BJ (cell line): ENCODE measurements at regions not wholly inside any gene's neighbourhood (a gene's known extent, or its start where the extent isn't known, plus 50 kb on each side); places are given as distances from the start of the nearest gene placed in this dataset.

Source experiments
- CTCF ChIA-PET: fragments of 350-600 bp; formaldehyde crosslinking; extraction: SDS; loops from one replicate; lab custom pipeline; 2021; ENCODE audit warnings: antibody characterized with exemption, inconsistent platforms; lab: Yijun Ruan, JAX
- POLR2A ChIA-PET: fragments of 300-600 bp; sonication (Branson Sonifier 250); formaldehyde crosslinking; extraction: SDS; loops from one replicate; lab custom pipeline; 2021; ENCODE audit warnings: antibody characterized with exemption; lab: Charles Lee
- DNase-seq: peaks from one replicate; pipeline ENCODE4 v3.0.0-alpha.2; 2011; ENCODE audit warnings: low read depth
- H3K27me3 ChIP-seq: 2 replicates; pipeline ENCODE4 v1.6.0; 2011; ENCODE audit warnings: low read length; ENCODE audit not compliant: control insufficient read depth, insufficient read depth
- H3K36me3 ChIP-seq: 2 replicates; pipeline ENCODE4 v1.5.1; 2011; ENCODE audit warnings: low read length; ENCODE audit not compliant: control insufficient read depth, insufficient read depth
- H3K4me3 ChIP-seq: 2 replicates; pipeline ENCODE4 v1.5.1; 2011; ENCODE audit warnings: low read depth, mild to moderate bottlenecking, control low read depth, low read length
- TF ChIP-seq, protein P1 (sequence below): IDR thresholded peaks from 2 replicates; pipeline ENCODE4 v1.5.1; 2011; ENCODE audit warnings: low read depth, mild to moderate bottlenecking, control low read depth, inconsistent platforms, low read length, moderate library complexity; ENCODE audit not compliant: insufficient read depth

DNA sequence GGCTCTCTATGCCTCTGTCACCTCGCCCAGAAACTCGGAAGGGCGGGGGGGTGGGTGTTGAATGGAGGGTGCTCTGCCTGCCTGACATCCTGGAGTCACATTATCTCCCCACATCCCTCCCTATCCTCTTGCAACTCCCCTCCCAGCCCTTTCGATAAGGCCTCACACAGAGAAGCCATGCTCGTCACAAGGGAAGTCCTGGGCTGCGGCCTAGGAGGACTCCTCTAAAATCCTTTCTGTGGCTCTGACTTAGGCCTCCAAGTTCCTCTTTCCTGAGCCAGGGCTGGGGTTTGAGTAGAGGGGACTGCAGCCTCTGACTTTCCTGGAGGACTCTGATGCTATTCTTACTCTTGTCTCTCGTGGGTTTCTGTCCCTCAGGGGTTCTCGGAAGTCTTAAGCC, 75.0 kb upstream of the PKDCC start:
- Histone ChIP-seq H3K36me3 (no peaks in the 10 kb centered on the region), H3K4me3 (no peak overlapping the region), H3K27me3 (peaks cover 10% of the 10 kb centered on the region)
- ChIA-PET CTCF (no interaction called here), POLR2A (no interaction called here)
- no peak for DNase-seq
- TF ChIP-seq, protein P1, sequence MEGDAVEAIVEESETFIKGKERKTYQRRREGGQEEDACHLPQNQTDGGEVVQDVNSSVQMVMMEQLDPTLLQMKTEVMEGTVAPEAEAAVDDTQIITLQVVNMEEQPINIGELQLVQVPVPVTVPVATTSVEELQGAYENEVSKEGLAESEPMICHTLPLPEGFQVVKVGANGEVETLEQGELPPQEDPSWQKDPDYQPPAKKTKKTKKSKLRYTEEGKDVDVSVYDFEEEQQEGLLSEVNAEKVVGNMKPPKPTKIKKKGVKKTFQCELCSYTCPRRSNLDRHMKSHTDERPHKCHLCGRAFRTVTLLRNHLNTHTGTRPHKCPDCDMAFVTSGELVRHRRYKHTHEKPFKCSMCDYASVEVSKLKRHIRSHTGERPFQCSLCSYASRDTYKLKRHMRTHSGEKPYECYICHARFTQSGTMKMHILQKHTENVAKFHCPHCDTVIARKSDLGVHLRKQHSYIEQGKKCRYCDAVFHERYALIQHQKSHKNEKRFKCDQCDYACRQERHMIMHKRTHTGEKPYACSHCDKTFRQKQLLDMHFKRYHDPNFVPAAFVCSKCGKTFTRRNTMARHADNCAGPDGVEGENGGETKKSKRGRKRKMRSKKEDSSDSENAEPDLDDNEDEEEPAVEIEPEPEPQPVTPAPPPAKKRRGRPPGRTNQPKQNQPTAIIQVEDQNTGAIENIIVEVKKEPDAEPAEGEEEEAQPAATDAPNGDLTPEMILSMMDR, result no peak

DNA sequence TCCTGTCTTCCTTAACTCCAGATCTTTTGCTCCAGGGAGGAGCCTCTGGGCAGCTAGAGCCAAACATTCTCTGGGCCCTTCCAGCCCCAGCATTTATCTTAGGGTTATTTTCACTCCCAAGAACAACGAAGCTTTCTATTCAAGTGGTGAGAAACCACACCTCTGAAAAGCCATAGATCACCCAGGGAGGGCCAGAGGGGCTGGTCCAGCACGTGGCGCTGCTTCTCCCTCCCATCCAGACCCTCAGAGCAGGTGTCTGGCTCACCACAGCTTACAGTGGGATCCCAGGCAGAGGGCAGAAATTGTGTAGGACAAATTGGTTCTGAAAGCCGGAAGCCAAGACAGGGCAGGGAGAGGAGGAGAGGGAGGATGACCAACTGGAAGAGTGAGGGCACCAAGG, 74.0 kb upstream of the PKDCC start:
- TF ChIP-seq, protein P1, result no peak
- Histone ChIP-seq H3K4me3 (no peak overlapping the region), H3K36me3 (no peaks in the 10 kb centered on the region), H3K27me3 (peaks cover 6% of the 10 kb centered on the region)
- POLR2A ChIA-PET, result interaction anchor here (0.6 kb wide), 1 partner anchor 33 kb away, joined by 3 read pairs; no protein-coding TSS in a partner anchor
- DNase-seq, result no peak
- CTCF ChIA-PET, result no interaction called here

DNA sequence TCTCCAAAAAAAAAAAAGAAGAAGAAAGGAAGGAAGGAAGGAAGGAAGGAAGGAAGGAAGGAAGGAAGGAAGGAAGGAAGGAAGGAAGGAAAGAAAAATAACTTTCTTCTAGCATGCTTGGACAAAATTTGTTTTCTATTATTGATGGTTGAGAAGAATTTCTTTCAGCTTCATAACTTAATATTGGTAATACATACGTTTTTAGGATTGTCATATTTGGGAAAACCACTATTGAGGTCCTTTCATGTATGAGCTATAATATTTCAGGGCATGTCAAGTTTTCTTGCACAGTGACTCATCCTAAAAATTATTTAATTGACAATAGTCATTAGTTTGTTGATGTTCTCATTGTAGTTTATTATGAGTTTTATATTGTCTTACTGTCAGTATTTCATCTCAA, 66.4 kb upstream of the PKDCC start:
- POLR2A ChIA-PET, result no interaction called here

DNA sequence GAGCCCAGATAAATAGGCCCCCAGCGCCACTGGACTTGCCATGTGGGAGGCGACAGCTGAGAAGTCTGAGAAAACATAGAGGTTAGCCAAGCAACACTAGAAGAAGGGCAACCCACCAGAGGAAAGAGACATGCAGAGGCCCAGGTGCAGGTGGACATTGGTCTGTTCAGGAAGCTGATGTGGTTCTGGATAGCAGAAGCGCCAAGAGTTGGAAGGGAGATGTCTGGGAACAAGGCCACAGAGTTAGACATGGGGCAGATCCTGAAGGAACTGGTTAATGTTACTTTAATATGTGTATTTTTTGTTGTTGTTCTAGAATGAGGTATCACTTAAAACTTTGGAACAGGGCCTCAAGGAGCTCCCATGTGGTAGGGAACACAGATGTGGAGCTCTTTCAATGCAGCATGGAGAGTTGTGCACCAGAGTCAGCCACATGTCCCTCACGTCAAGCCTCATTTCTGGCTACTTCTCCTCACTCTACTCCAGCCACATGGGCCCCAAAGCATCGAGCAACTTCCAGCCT, 62.2 kb upstream of the PKDCC start:
- TF ChIP-seq, protein P1, result no peak
- CTCF ChIA-PET, result no interaction called here
- no peak for DNase-seq
- Histone ChIP-seq H3K27me3 (peaks cover 6% of the 10 kb centered on the region), H3K36me3 (no peaks in the 10 kb centered on the region), H3K4me3 (no peak overlapping the region)
- POLR2A ChIA-PET, result no interaction called here

More for the DNA sequence above, 66.4 kb upstream of the PKDCC start:
- CTCF ChIA-PET, result interaction anchor here (1.0 to 1.2 kb wide), 2 partner anchors 11 to 12 kb away, joined by 4 to 9 read pairs; no protein-coding TSS in a partner anchor
- H3K27me3 ChIP-seq, result no peaks in the 10 kb centered on the region; the same call in 1 of the 2 replicates
- H3K4me3 ChIP-seq, result no peak overlapping the region
- no peaks in the 10 kb centered on the region for H3K36me3 ChIP-seq
- TF ChIP-seq, protein P1, result no peak
- no peak for DNase-seq

DNA sequence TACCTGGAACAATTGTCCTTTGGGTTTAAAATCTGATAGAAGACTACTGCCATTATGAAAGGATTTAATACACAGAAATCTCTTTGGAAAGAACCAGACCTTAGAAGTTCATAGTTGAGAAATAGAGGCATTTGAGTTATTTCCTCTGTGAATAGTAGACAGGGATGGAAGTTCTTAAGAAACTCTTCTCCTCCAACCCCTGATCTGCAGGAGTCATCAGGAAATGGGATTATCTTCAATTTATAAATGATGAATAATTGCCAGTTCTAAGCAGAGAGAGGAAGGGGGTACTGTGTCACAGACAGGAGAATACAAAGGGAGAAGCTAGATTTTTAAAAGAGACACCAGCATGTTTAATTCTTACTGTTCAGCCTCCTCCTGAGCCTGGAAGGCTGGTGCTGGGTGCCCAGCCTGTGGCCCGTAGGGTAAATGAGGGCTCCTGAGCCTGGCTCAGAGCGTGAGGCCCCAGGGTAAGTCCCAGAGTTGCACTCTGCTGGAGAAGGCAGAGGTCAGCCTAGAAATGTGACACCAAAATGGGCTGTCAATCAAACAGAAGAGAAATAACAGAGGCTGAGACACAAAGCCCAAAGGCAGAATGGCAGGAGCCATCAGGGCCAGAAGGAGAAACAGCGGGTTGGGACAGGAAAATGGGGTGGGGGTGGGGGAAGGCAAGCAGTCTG, 58.2 kb upstream of the PKDCC start:
- ChIA-PET CTCF (interaction anchor here (1.0 to 1.1 kb wide), 2 partner anchors 16 to 33 kb away, joined by 3 read pairs; no protein-coding TSS in a partner anchor), POLR2A (no interaction called here)
- H3K27me3 ChIP-seq, result peaks cover 9% of the 10 kb centered on the region
- H3K4me3 ChIP-seq, result no peak overlapping the region
- TF ChIP-seq, protein P1, result no peak
- no peak for DNase-seq
- no peaks in the 10 kb centered on the region for H3K36me3 ChIP-seq
